Right ventricle myocardium inferior (tissue), 1 donor: ENCODE measurements at regions not wholly inside any gene's neighbourhood (a gene's known extent, or its start where the extent isn't known, plus 50 kb on each side); places are given as distances from the start of the nearest gene placed in this dataset.
A peak's percentile ranks its signal among the peaks of the same experiment; 100 is the strongest.

Experiments
- ATAC-seq: fragments of 200-7000 bp; cut with Tn5 transposase; one replicate; pipeline ENCODE4 v1.9.1; 2020; ENCODE audit warnings: mild to moderate bottlenecking, moderate library complexity
- DNase-seq: peaks from one replicate; pipeline ENCODE4 v3.0.0; 2021; ENCODE audit errors: missing footprints
- intact Hi-C: fragments of 100-400 bp; cut with DNase I; formaldehyde crosslinking; loops from one replicate; pipeline ENCODE4 v1.11.0; 2022
- donor health status: DM: no; HTN: yes; CAD: no; lungs with severe emphysema.

DNA sequence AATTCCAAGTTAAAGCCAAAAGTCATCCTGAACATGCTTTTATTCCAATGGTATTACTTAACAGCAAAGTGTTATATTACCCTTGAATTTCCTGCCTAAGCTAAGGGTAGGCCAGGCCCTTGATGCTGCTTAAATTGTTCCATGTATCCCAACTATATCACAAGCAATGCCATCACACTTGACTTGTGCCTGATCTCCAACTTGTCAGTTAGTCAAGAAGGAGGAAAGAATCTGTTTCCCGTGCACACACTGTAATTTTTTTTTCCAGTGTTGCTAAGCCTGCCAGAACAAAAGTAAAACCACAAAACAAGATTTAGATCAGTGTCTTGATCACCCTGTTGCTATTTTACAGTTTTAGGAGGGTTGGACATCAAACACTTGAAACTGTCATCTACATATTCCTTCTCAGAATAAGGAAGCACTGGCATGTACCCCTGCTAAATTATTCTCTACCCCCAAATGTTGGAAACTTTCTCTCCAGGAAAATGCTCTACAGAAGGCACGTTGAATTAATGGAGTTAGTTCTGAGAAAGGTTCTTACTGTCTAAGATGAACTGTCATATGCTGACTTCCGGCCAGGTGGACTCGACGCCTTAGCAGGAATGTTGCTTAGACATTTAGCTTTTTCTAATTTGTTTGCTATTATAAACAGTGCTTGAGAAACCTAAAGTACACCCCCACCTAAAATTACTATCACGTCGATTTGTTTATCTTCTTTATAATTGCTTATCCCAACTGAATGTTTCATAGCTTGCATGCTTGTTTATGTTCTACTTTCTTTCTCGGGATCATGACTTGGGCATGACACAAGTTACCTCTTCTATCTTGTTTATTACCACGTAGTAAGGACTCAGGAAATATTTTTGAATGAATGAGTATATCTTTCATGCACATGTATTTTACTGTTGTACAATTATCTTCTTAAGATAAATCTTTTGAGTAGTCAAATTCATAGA, 105.5 kb upstream of the ZNF438 start:
- ATAC-seq (no peak), DNase-seq (no peak)
- intact Hi-C loops = loop anchor here (5.0 to 10.0 kb wide), 2 partner anchors 180 to 352 kb away; partner anchors contain the start of gene ZEB1

GRCh38 chr10:31138026-31138553, 106.4 kb upstream of the ZNF438 start:
- no peak for DNase-seq
- intact Hi-C loops = loop anchor here (5.0 to 10.0 kb wide), 2 partner anchors 179 to 353 kb away; partner anchors contain the start of gene ZEB1
- no peak for ATAC-seq

- intact Hi-C loops = loop anchor here (5.0 to 10.0 kb wide), 2 partner anchors 178 to 355 kb away; partner anchors contain the start of gene ZEB1
- no peak for DNase-seq
- ATAC-seq = no peak
Measured at GRCh38 chr10:31139497-31139896, 107.8 kb upstream of the ZNF438 start.

DNA sequence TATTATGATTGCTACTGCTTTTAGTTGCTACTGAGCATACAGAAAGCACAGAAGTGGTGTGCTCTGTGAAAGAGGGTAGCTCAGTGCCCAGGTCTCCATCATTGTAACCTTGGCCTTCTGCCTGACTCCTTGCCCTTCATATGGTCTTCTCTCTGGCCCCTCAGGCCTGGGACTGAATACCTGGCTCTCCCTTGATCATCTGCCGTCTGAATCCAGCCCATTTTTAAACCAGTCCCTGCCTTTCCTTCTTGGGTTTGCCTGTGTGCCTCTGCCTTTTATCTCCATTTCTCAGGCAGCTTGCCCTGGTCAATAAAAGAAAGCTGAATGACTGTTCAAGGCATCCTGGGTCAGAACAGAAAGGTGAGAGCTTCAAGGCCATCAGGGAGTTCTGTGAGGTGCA, 109.1 kb upstream of the ZNF438 start:
- DNase-seq (no peak), ATAC-seq (no peak)
- intact Hi-C loops = no loop called here

GRCh38 chr10:31142026-31142425, 110.4 kb upstream of the ZNF438 start:
- DNase-seq (no peak), ATAC-seq (no peak)
- intact Hi-C loops = no loop called here

DNA sequence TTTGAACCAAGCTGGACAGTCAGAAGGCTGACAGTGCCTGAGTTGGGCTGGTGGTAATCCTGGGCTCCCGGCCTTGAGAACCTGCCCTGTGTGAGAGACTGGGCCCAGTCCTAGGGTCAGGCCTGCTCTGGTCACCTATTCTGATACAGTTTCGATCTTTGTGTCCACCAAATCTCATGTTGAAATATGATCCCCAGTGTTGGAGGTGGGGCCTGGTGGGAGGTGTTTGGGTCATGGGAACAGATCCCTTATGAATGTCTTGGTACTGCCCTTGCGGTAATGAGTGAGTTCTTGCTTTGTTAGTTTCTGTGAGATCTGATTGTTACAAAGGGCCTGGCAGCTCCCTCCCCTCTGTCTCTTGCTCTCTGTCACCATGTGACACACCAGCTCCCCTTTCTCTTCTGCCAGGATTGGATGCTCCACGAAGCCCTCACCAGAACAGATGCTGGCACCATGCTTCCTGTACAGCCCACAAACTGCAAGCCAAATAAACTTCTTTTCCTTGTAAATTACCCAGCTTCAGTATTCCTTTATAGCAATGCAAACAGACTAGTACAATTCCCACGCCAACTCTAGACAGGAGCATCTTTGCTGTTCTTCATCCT, 111.8 kb upstream of the ZNF438 start:
- ATAC-seq = no peak
- intact Hi-C loops = no loop called here

GRCh38 chr10:31145986-31146385, 114.3 kb upstream of the ZNF438 start:
- no peak for DNase-seq
- no peak for ATAC-seq
- intact Hi-C loops = no loop called here

More for the DNA sequence above, 111.8 kb upstream of the ZNF438 start:
- DNase-seq = no peak

DNA sequence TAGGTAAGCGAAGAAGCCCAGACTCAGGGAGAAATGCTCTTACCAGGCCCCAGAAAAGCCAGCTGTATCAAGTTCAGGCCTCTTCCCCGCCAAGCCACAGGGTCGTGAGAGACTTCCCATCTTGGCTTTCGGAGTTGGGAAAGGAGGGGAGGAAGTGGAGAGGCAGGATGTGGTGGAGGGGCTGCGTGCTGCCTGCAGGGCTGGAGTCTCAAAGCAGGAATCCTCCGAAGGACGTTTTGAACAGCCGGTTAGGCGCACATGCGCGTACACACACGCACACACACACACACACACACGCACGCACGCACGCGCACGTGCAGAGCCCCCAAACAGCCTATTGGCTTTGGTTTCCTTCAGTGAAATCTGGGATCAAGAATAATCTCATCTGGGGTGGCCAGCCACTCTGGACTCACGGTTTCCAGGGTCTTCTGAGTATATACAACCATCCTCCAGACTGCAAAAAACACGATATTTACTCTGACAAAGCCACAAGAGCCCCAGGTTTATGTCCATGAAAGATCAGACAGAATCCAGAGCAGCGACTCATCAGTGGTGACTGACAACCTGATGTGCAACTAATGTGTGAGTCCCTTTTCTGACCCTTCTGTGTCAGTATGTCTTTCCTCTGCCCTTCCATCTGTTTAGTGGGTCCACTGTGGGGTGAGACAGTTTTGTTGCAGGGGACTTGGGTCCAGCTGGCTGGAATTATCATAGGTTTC, 115.0 kb upstream of the ZNF438 start:
- intact Hi-C loops = no loop called here

GRCh38 chr10:31147210-31147608, 115.5 kb upstream of the ZNF438 start:
- DNase-seq (no peak), ATAC-seq (peak; percentile 30)
- intact Hi-C loops = no loop called here

More for the DNA sequence above, 115.0 kb upstream of the ZNF438 start:
- peak; percentile 67 for ATAC-seq
- DNase-seq = peak; percentile 74

GRCh38 chr10:31148951-31149350, 117.3 kb upstream of the ZNF438 start:
- intact Hi-C loops = no loop called here

GRCh38 chr10:31149835-31150512, 118.3 kb upstream of the ZNF438 start:
- intact Hi-C loops = no loop called here

More at GRCh38 chr10:31148951-31149350, 117.3 kb upstream of the ZNF438 start:
- DNase-seq (no peak), ATAC-seq (no peak)

GRCh38 chr10:31151301-31151700, 119.6 kb upstream of the ZNF438 start:
- DNase-seq (no peak), ATAC-seq (no peak)
- intact Hi-C loops = no loop called here

More at GRCh38 chr10:31149835-31150512, 118.3 kb upstream of the ZNF438 start:
- ATAC-seq = no peak
- no peak for DNase-seq

GRCh38 chr10:31152421-31153135, 120.9 kb upstream of the ZNF438 start:
- ATAC-seq (peak; percentile 64), DNase-seq (no peak)
- intact Hi-C loops = no loop called here

GRCh38 chr10:31153161-31153560, 121.5 kb upstream of the ZNF438 start:
- intact Hi-C loops = no loop called here
- no peak for DNase-seq
- no peak for ATAC-seq

GRCh38 chr10:31153692-31154091, 122.0 kb upstream of the ZNF438 start:
- intact Hi-C loops = no loop called here
- ATAC-seq (no peak), DNase-seq (no peak)

DNA sequence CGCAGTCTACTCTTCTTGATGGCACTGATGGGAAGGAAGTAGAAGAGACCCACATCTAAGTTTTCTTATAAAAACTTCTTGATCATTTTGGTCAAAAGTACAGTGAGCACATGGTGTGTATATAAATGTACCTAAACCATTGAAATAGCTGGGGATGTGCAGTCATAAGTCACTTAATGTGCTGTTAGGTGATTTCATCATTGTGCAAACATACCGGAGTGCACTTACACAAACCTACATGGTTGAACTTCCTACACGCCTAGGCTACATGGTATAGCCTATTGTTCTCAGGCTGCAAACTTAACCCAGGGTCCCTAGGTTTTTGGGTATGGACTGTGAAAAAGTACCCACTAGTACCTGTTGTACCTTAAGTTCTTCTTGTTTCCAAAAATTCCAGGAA, 123.3 kb upstream of the ZNF438 start:
- no peak for ATAC-seq
- DNase-seq = no peak
- intact Hi-C loops = no loop called here

DNA sequence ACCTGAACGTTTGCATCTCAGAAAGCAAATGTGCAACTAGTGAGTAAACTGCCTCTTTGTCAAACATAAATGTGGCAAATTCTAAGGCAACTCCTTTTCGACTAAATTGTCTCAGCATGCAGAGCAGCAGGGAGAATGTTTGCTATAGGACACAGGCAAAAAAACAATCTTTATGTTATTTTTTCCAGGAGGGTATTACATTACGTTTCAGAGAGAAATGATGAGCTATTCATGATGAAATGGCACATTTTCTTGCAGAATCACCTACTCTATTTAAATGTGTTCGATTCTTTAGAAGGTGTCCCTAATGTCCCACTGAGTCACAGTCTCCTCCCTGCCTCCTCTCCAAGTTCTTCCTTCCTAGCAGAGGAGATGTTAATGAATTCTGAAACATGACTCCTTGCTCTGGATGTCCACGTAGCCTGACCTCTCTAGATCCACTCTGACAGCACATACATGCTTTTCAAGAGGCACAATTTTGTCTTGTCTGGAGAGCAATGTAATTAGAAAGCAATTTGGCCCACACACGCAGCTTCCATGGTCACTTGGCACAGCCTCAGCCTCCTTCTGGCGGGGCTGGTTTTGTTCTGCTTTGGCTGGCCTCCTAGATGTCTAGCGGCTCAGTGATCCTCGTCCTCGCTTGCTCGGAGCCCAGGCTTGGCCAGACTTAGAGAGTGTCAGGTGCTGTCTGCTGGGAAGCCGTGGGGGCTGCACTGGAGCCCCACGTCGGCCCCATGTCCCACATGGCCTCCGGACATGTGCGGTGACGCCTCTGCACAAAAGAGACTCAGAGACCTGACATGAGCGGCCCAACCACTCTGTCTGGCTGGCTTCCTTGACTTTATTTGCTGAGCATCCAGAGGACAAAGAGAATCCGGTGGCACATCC, 125.7 kb upstream of the ZNF438 start:
- intact Hi-C loops = no loop called here
- DNase-seq = peak; percentile 80
- ATAC-seq = peak; percentile 90
